ENCODE measurements at regions not wholly inside any gene's neighbourhood (a gene's known extent, or its start where the extent isn't known, plus 50 kb on each side); places are given as distances from the start of the nearest gene placed in this dataset.

DNA sequence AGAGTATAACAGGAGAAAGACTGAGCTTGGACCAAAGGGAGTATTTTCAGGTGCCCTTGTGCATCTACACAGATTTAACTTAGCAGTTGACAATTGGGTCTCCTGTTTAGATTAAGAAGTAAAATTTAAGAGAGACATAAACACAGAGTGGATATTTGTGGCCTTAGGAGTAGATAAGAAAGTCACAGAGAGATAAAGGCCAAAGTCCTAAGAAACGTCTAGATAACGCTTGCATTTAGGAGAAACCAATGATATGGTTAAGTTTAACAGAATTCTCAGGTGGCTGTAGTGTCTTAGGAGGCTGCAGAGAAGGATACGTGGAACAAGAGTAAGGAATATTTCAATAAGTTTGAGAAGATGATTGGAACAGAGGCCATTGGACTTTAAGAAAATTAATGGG, 155.0 kb upstream of the DAB2 start:
- DNase-seq (ENCODE audit: low read depth in 4 of 4, low spot score in 1 of 4): no peak

DNA sequence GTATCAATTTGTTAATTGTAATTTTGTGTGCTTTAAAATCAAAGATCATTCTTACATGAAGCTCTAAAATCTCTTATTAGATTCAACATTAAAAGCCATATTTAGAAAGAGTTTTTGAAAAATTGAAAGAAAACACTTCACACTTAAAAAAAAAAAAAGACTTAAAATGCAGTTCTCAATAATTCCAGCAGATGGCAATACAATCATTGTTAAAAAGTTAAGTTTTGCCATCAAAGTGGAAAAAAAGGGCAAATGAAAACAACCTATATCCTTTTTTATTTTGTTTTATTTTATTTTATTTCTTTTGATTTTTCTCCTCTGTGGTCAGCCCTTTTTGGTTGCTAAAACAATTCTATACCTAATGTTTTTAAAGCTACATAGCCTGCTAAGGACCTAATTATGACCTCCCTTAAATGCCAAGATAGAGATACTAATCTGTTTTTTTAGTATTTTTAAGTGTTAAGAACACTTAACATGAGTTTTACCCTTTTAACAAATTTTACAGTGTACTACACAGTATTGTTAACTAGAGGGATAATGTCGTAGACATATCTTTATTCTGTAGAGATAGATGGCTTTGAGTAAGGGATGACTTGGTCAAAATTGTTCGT, 154.2 kb upstream of the DAB2 start:
- no peak for DNase-seq (ENCODE audit: low read depth in 4 of 4, low spot score in 1 of 4)

DNA sequence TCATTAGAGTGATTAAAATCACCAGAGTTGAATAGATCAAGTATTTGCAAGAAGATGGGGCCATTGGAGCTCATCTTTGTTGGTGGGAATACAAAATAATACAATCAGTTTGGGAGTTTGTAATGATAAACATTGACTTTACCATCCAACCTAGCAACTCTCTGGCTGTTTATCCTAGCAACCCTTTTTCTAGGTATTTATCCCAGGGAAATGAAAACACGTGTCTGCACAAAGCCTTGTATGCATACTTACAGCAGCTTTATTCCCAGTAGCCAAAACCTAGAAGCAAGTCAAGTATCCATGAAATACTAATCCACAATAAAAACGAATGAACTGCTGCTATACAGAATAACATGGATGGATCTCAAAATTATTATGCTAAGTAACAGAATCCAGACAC, 152.7 kb upstream of the DAB2 start:
- no peak for DNase-seq (ENCODE audit: low read depth in 4 of 4, low spot score in 1 of 4)

DNA sequence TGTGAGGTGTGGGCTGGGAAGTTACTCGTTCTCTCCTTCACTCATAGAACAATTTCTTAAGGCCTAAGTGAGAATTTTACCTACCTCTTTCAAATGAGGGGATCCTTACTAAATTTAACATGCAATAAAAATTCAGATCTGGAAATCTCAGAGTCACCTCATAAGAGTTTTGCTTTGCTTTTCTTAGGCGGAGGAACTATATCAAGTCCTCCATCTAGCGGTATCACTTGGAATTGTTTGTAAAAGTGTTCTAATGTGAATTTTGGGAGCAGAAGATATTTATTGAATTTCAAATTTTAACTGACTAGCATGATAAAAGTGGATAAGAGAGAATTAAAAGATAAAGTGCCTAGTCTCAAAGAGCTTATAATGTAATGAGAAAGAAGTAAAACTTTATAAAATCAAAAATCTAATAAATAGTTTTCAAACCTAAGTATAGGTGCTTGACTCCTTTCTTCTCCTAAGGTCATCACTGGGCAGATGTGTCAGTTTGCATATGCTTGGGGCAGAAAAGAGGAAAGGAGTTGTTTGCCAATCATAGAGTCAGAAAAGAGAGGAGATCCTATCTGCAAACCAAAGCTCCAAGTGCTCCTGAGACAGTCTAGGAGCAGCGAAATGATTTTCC, 145.7 kb upstream of the DAB2 start:
- DNase-seq (ENCODE audit: low read depth in 4 of 4, low spot score in 1 of 4): no peak

DNA sequence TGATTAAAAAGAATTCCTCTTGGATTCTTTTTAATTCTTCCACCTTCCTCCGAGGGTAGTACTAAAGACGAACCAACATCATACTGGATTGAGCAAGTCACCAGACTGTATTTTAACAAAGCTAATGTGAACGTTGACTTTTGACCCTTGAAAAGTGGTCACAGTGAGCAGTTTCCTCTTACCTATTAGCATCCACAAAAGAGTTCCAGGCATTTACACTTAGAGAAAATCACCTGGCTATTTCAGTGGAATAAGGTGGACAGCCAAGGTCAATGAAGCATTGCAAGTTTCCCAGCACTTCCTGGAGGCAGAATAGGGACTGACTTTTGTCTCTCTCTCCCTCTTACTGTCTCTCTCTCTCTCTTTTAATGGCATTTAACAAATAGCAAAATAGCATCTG, 145.1 kb upstream of the DAB2 start:
- DNase-seq (ENCODE audit: low read depth in 4 of 4, low spot score in 1 of 4): no peak

DNA sequence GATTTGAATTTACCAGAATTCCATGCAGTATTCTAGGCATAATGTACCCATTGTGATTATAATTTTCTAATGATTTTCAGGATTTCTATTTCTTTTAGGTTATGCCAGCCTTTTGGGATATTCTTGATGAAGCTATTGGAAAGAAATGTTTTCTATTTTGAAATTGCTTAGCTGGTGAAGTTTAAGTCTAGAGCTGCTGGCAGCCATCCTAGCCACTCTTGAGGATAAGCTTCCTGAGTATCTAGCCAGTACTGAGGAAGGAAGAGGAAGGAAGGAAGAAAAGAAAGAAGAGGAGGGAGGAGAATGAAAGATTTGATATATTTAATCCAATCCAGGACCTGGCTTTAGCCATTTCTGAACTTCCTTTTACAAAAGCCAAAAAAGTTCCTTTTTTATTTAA, 142.1 kb upstream of the DAB2 start:
- no peak for DNase-seq (ENCODE audit: low read depth in 4 of 4, low spot score in 1 of 4)

DNA sequence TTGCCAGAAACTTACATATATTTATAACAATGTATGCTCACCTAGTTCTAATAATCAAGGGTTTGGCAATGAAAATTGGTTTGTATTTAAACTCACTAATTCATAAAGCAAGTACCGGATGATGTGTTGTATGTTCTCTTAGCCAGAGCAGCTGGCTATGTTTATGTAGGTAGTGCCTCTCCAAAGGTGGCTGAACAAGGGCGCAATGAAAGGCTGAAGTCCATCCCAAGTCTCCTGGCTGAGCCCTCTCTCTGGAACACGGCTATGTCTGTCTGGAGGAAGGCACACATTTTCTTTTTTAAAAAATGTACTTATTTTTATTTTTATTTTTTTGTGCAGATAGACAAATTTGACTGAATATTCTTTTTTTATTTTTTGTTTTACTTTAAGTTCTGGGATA, 141.2 kb upstream of the DAB2 start:
- DNase-seq (ENCODE audit: low read depth in 4 of 4, low spot score in 1 of 4): no peak

DNA sequence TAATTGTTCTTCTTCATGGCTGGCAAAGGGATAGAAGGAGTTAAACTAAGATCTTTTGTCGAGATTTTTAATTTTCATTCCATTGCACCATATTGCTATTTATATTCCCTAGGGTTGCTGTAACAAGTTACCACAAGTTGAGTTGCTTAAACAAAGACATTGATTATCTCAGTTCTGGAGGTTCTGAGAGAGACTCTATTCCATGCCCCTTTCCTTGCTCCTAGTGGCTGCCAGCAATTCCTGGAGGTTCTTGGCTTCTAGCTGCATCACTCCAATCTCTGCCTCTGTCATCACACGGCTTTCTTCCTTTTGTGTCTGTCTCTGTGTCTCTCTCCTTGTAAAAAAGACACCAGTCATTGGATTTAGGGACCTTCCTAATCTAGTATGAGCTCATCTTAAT, 136.6 kb upstream of the DAB2 start:
- DNase-seq (ENCODE audit: low read depth in 4 of 4, low spot score in 1 of 4): no peak

DNA sequence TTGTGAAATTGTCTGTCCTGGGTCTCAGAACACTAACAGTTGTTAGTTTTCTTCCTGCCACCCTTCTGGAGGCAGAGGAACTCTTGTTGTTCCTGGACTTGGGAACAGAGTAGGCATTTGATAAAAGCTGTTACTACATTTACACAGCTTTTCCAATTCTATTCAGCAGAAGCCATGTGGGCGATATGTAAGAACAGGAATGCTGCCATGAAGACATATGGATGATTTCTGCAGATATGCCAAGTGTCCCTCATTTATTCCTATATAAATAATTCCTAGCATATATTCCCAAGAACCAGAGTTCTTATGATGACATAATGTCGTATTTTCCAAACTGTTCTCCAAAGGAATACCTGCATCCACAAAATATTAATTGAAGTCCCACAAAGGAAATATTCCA, 135.9 kb upstream of the DAB2 start:
- no peak for DNase-seq (ENCODE audit: low read depth in 4 of 4, low spot score in 1 of 4)

DNA sequence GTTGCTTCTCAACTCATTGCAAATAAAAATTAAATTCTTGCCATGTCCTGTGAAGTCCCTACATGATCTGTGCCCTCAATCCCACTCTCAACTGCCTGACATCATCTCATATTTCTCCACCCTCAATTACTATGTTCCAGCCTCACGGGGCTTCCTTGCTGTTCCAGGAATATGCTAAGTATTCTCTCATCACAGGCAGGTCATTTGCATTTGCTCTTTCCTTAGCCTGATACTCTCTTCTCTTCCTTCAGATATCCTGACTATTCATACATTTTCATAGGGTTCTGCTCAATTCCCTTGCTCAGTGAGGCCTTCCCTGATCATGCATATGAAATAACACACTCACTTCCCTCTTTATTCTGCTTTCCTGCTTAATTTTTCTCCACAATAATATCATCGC, 135.1 kb upstream of the DAB2 start:
- no peak for DNase-seq (ENCODE audit: low read depth in 4 of 4, low spot score in 1 of 4)

DNA sequence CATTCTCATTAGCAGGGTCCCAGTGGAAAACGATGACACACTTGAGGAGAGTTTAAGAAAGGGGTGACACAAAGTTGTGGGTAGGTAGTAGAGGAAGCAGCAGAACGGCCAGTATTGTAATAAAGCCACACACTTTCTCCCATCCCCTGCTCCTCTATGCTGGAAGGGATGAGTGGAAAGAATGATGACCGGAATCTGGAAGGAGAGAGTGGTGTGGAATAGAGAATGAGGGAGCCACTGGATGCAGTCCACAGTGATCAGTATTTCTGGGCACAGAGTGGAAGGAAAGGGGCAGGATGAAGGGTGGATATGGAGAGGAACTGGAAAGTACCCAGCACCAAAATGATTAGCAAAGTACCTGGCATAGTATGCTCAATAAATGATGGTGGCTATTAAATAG, 133.8 kb upstream of the DAB2 start:
- DNase-seq (ENCODE audit: low read depth in 4 of 4, low spot score in 1 of 4): no peak

DNA sequence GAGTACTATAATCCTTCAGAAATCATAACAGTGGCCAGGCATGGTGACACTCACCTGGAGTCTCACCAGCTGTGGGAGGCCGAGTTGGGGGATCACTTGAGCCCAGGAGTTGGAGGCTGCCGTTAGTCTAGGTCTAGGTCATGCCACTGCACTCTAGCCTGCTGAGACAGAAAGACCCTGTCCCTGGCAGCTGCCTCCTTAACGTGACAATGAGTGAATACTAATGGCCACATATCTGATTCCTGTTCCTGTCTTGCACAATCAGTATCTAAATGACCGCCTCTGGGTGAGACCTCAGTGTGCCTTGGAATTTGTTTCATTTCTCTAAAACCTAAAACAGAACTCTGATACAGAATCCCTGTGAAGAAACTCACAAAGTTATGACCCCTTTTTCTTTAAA, 131.0 kb upstream of the DAB2 start:
- no peak for DNase-seq (ENCODE audit: low read depth in 4 of 4, low spot score in 1 of 4)

DNA sequence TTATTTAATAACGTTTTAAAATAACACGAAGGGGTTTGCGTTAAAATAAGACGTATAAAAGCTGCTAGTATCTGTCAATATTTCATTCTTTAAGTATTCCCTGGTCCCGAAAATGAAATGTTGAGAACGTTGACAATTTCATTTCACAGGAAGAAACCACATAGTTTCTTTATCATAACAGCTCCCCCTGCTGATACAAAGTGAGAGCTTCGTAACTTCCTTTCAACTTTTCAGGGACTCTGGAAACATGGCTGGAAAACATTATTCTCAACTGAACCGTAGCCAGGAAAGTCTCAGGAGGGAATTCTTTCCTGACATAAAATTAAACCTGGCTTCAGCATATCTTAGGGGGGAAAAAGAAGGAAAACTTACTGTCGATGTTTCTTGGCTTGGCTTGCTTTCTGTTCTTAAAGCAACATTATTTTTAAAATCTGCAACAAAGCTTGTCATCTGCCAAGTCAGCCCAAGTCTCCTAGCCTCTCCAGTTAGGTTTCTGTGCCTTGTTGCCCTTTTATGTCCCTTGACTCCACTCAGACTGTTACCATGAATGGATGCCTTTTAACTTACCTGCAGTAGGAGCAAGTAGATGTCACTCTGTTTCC, 122.9 kb upstream of the DAB2 start:
- DNase-seq (ENCODE audit: low read depth in 4 of 4, low spot score in 1 of 4): no peak

DNA sequence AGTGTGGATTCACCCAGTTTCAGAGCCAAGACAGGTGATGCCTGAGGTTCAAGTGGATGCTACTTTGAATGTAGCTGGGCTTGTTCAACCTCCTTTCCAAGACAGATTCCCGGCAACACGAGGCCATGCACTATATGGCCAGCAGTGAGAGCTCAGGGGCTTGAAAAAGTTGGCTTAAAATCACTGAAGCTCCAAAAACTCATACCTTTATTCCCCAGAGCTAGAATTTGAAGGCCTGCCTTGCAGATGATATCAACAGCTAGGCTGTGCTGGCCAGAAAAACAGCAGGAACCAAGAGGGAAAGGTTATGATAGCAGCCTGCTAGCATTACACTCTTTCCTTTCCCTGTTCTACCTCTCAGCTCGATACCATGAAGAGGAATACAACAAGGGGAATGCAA, 120.2 kb upstream of the DAB2 start:
- no peak for DNase-seq (ENCODE audit: low read depth in 4 of 4, low spot score in 1 of 4)

DNA sequence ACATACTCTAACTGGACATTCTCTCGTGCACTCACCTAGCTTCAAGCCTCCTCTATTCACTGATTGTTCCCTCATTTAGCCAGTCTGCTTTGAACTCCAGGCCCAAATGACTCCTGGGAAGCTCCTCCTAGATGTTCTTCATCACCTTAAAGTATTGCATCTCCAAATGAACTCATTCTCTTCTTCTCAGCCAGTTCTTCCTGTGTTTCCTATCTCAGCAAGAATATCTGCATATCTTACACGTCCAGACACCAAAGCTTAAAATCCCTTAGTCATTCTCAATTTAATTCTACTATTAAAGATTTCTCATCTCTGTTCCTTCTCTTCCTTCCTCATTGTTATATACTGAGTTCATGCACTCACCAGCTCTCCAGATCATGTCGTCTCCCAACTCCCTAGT, 118.6 kb upstream of the DAB2 start:
- no peak for DNase-seq (ENCODE audit: low read depth in 4 of 4, low spot score in 1 of 4)

DNA sequence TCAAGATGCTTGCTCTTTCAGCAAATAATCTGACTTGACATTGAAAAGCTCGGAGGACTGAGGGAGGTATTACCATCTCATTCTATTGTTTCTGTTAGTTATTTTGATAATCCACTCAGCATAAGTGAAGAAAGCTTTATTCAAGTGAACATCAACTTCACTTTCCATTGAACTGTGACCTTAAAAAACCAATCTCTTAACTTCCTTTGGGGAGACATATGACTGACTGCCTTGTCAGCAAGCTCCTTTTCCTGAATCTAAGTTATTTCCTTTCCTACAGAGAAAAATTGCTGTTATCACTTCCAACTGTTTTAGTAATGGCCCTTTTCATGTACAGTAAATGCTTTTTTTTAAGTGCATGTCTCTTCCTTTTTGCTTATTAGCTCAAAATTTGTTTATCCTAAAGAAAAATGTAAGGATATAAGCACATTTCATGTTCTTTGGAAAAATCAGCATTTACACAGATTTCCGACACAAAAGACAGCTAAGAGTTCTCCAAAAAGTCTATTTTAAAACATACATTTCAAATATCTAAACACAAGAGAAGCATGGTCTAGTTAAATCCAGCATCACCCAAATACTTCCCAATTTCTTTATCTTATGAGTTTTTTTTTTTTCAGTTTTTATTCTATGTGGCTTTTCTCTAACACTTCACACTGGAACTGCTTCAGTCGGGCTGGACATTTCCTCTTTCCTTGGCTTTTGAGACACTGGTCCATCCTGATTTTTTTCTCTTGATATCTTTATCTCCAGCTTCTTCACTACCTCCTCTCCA, 117.9 kb upstream of the DAB2 start:
- DNase-seq (ENCODE audit: low read depth in 4 of 4, low spot score in 1 of 4): no peak

DNA sequence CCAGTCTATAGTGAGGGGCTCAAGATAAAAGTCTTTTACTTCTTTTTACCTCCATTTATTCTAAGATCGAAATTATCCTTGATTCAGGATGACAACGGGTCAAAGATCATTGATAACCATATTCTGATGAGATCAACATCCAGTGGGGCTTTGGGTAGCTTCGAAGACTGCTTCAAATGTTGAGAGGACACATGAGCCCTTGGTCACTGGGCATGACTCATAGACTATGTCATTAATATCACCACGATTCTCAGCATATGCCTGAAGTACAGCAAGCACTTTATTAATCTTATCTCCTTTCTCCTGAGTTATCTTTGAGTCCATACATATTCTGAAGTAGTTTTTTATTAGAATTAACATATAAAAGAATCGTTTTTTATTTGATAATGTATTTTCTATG, 117.1 kb upstream of the DAB2 start:
- DNase-seq (ENCODE audit: low read depth in 4 of 4, low spot score in 1 of 4): no peak

DNA sequence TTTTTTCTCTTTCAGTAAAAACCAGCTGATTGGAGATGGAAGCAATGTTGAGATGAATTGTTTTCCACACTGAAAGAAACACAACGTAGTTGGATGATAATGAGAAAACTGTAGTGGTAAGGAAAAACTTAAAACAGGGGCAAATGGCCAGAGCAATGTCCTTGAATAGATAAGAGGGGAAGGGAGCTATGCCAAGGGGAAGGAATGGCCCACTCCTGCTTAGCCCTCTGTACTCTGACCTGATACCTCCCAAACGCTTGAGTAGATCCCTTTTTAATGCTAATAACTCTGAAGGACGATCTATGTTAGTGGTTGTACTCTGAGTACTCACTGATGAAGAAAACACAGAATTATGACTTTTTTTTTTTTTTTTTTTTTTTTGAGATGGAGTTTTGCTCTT, 114.7 kb upstream of the DAB2 start:
- no peak for DNase-seq (ENCODE audit: low read depth in 4 of 4, low spot score in 1 of 4)

DNA sequence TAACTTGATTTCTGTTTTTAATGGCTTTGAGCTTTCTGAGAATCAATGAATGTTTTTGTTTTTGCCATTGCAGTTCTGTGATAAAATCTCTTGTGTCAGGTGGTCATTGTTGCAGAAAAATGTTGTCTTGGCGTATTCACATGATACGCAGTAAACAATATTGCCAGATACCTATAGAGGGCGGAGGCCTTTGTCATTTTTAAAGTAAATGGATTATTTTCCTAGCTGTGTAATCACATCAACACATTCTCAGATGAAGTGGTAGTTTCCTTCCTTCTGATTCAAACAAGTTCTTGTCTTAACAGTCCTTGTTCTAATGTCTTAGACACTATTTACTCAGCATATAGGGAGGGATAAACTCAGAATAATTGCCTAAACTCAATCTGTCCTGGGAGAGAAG, 109.9 kb upstream of the DAB2 start:
- DNase-seq (ENCODE audit: low read depth in 4 of 4, low spot score in 1 of 4): no peak

DNA sequence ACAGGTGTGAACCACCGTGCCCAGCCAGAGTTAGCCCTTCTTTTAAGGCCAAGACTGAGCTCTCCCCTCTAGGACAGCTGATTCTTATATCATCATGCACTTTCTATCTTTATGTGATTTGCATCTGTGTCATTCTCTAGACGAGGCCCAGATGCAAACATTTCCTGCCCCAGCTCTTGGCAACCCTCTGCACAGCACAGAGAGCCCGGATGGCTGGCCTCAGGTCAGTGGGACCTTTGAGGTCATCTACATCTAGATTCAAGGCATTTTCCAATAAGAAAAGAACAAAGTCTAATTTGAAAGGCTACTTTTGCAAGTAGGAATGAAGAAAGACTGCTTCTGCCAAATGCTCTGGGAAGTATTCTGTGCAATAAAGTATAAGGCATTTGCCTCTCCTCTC, 109.0 kb upstream of the DAB2 start:
- no peak for DNase-seq (ENCODE audit: low read depth in 4 of 4, low spot score in 1 of 4)

DNA sequence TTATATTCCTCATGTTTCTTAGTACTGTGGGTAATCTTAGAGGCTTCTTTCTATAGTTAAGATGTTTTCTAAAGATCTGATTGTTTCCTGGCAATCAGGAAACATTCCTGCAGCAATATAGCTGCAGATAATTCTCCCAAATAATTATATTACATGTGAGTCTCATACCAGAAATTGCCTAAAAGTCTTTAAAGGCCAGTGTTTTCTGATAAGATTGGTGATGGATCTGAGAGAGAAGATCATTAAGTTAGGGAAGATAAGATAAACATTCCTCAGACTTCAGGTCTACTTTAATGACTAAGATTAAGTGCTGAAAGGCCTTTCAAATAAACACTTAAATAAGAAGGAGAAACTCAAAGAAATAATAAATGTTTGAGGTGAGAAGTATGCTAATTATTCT, 107.7 kb upstream of the DAB2 start:
- no peak for DNase-seq (ENCODE audit: low read depth in 4 of 4, low spot score in 1 of 4)

DNA sequence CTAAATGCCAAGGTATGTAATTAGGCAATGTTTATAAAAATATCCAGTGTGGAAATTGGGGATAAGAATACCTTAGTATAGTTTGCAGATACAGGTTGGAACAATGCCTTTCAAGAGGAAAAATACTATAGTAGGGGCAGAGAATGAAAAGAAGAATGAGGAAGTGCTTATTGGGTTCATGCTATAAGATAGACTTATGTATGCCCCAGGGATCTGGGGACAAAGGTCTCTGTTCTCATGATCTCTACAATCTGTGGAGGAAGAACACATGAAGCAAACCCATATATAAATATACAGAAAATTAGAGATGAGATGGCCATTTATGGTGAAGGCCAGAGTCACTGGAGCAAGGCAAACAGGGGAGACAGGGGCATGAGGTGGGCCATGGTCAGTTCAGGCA, 106.5 kb upstream of the DAB2 start:
- no peak for DNase-seq (ENCODE audit: low read depth in 4 of 4, low spot score in 1 of 4)
